ENCODE measurements at regions not wholly inside any gene's neighbourhood (a gene's known extent, or its start where the extent isn't known, plus 50 kb on each side); places are given as distances from the start of the nearest gene placed in this dataset.
A peak's percentile ranks its signal among the peaks of the same experiment; 100 is the strongest.

GRCh38 chr12:119245904-119246494 is 67.3 kb downstream of the HSPB8 start:
- no peak for DNase-seq (ENCODE audit: low read depth)

GRCh38 chr12:119247007-119247719 is 68.4 kb downstream of the HSPB8 start:
- no peak for DNase-seq (ENCODE audit: low read depth)

GRCh38 chr12:119247720-119248043 is 69.0 kb downstream of the HSPB8 start:
- no peak for DNase-seq (ENCODE audit: low read depth)

- no peak for DNase-seq (ENCODE audit: low read depth)
Observed at GRCh38 chr12:119249383-119250155, 70.8 kb downstream of the HSPB8 start.

- no peak for DNase-seq (ENCODE audit: low read depth)
Observed at GRCh38 chr12:119255314-119255713, 76.6 kb downstream of the HSPB8 start.

GRCh38 chr12:119258149-119258548 is 76.4 kb upstream of the CCDC60 start:
- peak; percentile 70 for DNase-seq (ENCODE audit: low read depth)

GRCh38 chr12:119258556-119258955 is 76.0 kb upstream of the CCDC60 start:
- DNase-seq (ENCODE audit: low read depth) = no peak

GRCh38 chr12:119259484-119259883 is 75.0 kb upstream of the CCDC60 start:
- no peak for DNase-seq (ENCODE audit: low read depth)

- DNase-seq (ENCODE audit: low read depth) = no peak
Observed at GRCh38 chr12:119262388-119262787, 72.1 kb upstream of the CCDC60 start.

- no peak for DNase-seq (ENCODE audit: low read depth)
Observed at GRCh38 chr12:119263466-119263865, 71.1 kb upstream of the CCDC60 start.

- no peak for DNase-seq (ENCODE audit: low read depth)
Observed at GRCh38 chr12:119266963-119267362, 67.6 kb upstream of the CCDC60 start.

- no peak for DNase-seq (ENCODE audit: low read depth)
Observed at GRCh38 chr12:119274636-119275065, 59.9 kb upstream of the CCDC60 start.

GRCh38 chr12:119283310-119283709 is 51.2 kb upstream of the CCDC60 start:
- no peak for DNase-seq (ENCODE audit: low read depth)
